ENCODE measurements at regions not wholly inside any gene's neighbourhood (a gene's known extent, or its start where the extent isn't known, plus 50 kb on each side); places are given as distances from the start of the nearest gene placed in this dataset.

- TF ChIP-seq ELK1 (IDR thresholded peaks at IDR 0.05; ENCODE audit: low read depth, low read length) (no peak), ESRRA (IDR thresholded peaks at IDR 0.05; ENCODE audit: borderline replicate concordance, low read length) (no peak), FOSL2 (IDR thresholded peaks at IDR 0.05) (peak; percentile 73; the same call in 1 of the 2 replicates), FOSL2 (CRISPR knock-in tag; IDR thresholded peaks at IDR 0.05) (peak; percentile 95), HEYL (CRISPR knock-in tag; IDR thresholded peaks at IDR 0.05) (peak; percentile 94; the same call in 1 of the 2 replicates), POLR2AphosphoS2 (conservative IDR thresholded peaks at IDR 0.05; ENCODE audit: low read length) (no peak), USF2 (IDR thresholded peaks at IDR 0.05) (no peak), EHF (CRISPR knock-in tag; IDR thresholded peaks at IDR 0.05) (peak; percentile 82), HMGXB4 (CRISPR knock-in tag; IDR thresholded peaks at IDR 0.05; ENCODE audit: borderline replicate concordance) (peak; percentile 63; the same call in 1 of the 2 replicates), BCL3 (IDR thresholded peaks at IDR 0.05) (peak; percentile 73; the same call in 2 of the 3 replicates), ZNF302 (CRISPR knock-in tag; IDR thresholded peaks at IDR 0.05) (peak; percentile 97), RARB (CRISPR knock-in tag; IDR thresholded peaks at IDR 0.05) (peak; percentile 77), REST (IDR thresholded peaks at IDR 0.05) (no peak), SMC3 (IDR thresholded peaks at IDR 0.05) (peak; percentile 50; the same call in 2 of the 3 replicates), TFCP2L1 (CRISPR knock-in tag; IDR thresholded peaks at IDR 0.05) (peak; percentile 10; the same call in 1 of the 2 replicates), JUN (IDR thresholded peaks at IDR 0.05) (peak; percentile 90 to 95), ZFP36 (IDR thresholded peaks at IDR 0.05; ENCODE audit: borderline replicate concordance, partially characterized antibody) (no peak), ATOH8 (CRISPR knock-in tag; IDR thresholded peaks at IDR 0.05; ENCODE audit: low read depth) (peak; percentile 93), PHF8 (IDR thresholded peaks at IDR 0.05; ENCODE audit: borderline replicate concordance, low read depth) (no peak), CEBPB (IDR thresholded peaks at IDR 0.05) (peak in 1 of 2 experiments; percentile 12; a peak in 1 of 4 replicates), RNF2 (IDR thresholded peaks at IDR 0.05; ENCODE audit: borderline replicate concordance, low read depth) (no peak), HOXB5 (CRISPR knock-in tag; IDR thresholded peaks at IDR 0.05) (peak; percentile 95), HOXA7 (CRISPR knock-in tag; IDR thresholded peaks at IDR 0.05) (no peak; the same call in 1 of the 2 replicates), HOXB13 (CRISPR knock-in tag; IDR thresholded peaks at IDR 0.05; ENCODE audit: low read depth) (peak; percentile 91), MYC (IDR thresholded peaks at IDR 0.05; ENCODE audit: borderline replicate concordance, low read length) (peak; percentile 84), FOSB (CRISPR knock-in tag; IDR thresholded peaks at IDR 0.05) (peak; percentile 52), MAFK (IDR thresholded peaks at IDR 0.05; ENCODE audit: partially characterized antibody) (peak; percentile 91), CBX8 (IDR thresholded peaks at IDR 0.05) (no peak), HES2 (IDR thresholded peaks at IDR 0.05) (no peak), MAZ (IDR thresholded peaks at IDR 0.05; ENCODE audit: borderline replicate concordance, low read depth, low read length) (no peak), CHD4 (IDR thresholded peaks at IDR 0.05; ENCODE audit: borderline replicate concordance) (no peak), JUNB (IDR thresholded peaks at IDR 0.05) (peak; percentile 95), SREBF2 (IDR thresholded peaks at IDR 0.05) (no peak)
These were observed 206.0 kb upstream of the PREP start (continued) for GRCh38 chr6:105608711-105609374.
